HG03064 (cell line): ENCODE measurements at regions not wholly inside any gene's neighbourhood (a gene's known extent, or its start where the extent isn't known, plus 50 kb on each side); places are given as distances from the start of the nearest gene placed in this dataset.
"Not testable (repeated sequence)": the region's sequence is repeated elsewhere in the genome, so short reads cannot be mapped to it uniquely, and the experiment has no call there.

Source experiments
- ATAC-seq: cut with Tn5 transposase; IDR thresholded peaks from one replicate; pipeline ENCODE4 v1.9.1; 2021; ENCODE audit warnings: low read depth; ENCODE audit not compliant: unreplicated experiment

DNA sequence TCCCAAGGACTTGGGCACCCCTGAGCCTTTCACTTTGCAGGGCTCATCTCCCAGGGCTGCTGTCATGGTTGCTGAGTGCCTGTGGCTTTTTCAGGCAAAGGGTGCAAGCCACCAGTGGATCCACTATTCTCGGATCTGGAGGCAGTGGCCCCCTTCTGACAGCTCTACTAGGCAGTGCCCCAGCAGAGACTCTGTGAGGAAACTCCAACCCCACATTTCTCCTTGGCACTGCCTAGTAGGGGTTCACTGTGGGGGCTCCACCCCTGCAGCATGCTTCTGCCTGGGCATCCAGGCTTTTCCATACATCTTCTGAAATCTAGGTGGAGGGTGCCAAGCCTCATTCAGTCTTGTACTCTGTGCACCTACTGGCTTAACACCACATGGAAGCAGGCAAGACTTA is 675.0 kb upstream of the MBL2 start:
- ATAC-seq: no peak

DNA sequence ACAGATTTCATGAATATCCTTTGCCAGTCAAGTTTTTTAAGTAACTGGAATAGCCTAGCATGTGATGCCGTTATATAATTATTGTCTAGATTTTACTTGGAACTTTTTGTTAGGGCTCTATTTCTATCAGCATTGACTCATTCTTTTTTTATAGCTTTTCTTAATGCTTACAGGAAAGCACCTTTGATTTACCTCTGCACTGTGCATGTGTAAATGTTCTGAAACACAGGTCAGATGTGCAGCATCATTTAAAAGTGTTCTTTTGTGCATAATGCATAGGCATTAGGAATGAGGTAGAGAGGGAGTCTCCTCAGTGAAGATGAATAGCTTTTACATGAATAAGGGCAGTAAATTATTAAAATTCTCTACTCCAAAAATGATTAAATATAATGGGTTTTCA is 669.3 kb upstream of the MBL2 start:
- no peak for ATAC-seq

- no peak for ATAC-seq
Measured at GRCh38 chr10:53440601-53441000, 668.0 kb upstream of the MBL2 start.

- not testable (repeated sequence) for ATAC-seq
Measured at GRCh38 chr10:53439075-53439474, 666.5 kb upstream of the MBL2 start.

DNA sequence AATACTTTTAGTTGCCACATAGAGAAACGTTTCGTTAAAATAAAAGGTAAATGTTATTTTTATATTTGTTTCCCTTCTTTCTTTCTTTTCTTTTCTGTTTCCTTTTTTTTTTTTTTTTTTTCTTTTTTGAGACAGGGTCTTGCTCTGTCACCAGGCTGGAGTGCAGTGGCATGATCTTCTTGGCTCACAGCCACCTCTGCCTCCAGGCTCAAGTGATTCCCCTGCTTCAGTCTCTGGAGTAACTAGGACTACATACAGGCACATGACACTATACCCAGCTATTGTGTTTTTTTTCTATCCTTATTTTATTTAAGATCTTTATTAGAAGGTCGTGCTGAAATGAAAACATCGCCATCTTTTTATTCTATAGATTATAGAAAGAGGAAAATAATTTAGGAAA is 661.8 kb upstream of the MBL2 start:
- no peak for ATAC-seq

GRCh38 chr10:53432035-53432434 is 659.5 kb upstream of the MBL2 start:
- no peak for ATAC-seq

- ATAC-seq: no peak
Measured at GRCh38 chr10:53430974-53431373, 658.4 kb upstream of the MBL2 start.

GRCh38 chr10:53430127-53430891 is 657.7 kb upstream of the MBL2 start:
- no peak for ATAC-seq

GRCh38 chr10:53422223-53422888 is 649.8 kb upstream of the MBL2 start:
- no peak for ATAC-seq

DNA sequence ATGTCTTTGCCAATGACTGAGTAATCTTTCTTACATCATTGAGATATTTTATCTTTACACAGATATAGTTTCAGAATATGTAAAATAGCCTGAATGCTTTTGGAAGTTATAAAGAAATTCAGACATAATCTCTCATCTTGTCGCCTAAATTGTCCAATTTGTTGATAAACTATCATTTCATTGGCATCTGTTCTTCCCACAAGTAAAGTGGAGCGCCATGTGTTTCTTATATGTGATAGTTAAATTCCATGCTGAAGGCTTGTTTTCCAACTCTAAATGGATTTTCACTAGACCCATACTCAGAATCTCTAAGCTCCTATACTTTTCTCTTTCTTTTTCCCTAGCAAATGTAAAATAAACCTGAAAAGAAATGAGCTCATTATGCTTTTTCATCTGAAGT is 640.1 kb upstream of the MBL2 start:
- ATAC-seq: no peak

- no peak for ATAC-seq
Measured at GRCh38 chr10:53406532-53406931, 633.9 kb upstream of the MBL2 start.

DNA sequence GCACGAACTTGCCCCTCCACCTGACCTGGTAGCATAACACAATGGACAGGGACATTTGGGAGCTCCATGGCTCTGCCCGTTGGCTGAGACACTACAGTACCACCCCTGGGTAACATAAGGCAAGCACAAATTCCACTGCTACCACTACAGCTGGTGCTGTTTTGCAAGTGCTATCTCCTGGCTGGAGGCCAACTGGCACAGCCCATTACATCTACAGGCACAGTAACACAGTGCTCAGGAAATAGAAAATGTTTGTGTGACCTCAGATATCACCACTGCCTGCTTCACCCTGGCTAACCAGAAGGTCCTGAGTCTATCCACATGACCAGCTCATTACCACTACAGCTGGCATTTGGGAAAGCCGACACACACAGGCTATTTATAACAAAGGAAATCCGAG is 631.1 kb upstream of the MBL2 start:
- ATAC-seq: no peak

DNA sequence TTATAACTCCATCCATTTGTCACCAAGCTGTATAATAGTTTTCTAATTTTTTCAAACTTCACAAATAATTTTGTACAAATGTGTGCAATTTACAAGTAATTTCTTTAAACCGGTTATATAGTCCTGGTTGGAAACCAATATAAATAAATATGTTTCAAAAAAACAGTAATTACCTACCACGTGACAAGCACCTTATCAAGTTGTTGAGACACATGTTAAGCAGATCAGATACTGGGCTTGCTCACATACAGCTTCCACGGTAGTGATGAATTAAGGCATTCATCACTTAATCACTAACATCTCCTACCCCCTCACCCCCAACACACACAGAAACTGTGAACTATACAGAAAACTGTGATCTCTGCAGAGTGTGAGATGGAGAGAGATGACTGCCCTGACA is 630.0 kb upstream of the MBL2 start:
- no peak for ATAC-seq

- ATAC-seq: no peak
Measured at GRCh38 chr10:53401536-53401935, 629.0 kb upstream of the MBL2 start.

- ATAC-seq: no peak
Measured at GRCh38 chr10:53396876-53397275, 624.3 kb upstream of the MBL2 start.

DNA sequence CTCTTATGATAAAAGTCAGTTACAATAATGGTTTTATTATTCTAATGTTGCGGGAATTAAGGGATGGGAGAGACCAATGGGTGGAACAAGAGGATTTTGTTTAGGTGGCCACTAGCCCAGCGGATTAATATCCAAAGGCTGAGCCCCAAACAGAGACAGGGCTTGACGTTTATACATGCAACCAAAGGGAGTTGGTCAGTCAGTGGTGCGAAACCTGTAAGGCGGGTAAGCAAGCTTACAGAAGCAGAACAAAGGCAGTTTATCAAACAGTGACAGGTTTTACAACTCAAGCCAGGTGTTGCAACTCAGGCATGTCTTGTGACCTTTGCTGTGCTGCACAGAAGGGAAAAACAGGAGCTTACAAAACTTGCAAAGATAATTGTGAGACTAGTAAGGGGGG is 622.9 kb upstream of the MBL2 start:
- no peak for ATAC-seq

DNA sequence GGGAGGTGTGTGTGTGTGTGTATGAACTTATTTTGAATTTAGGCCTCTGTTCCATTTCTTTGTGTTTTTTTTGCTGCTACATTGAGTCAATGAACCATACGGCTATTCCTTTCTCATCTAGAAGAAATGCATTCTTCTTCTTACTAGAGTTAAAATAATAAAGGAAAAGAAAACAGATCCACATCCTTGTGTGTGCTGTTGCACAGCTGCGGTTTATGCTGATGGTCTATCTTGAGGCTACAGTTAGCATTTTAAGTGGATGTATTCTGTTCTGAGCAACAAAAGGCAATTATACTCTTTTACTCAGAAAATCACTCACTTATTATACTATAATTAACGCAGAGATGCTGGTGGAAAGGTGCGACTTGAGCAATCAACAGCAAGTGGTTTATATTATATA is 615.0 kb upstream of the MBL2 start:
- ATAC-seq: no peak

GRCh38 chr10:53382543-53382942 is 610.0 kb upstream of the MBL2 start:
- ATAC-seq: no peak

DNA sequence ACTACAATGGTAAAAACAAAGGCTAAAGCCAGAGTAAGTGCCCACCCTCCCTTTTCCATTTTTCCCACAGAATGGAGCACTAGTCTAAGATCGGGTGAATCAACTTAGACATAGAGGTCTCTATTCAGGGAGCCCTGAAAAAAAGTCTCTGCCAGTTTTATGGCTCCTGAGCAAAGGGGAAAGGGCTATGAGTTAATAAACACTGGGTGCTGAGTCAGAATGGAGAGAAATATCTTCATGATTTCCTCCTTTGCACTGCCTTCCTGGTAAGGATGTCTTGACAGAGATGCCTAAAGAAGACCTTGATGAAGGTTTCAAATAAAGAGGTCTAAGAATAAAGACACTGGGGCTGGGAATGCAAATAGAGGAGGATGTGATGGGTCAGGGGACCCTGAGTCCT is 607.4 kb upstream of the MBL2 start:
- ATAC-seq: no peak

DNA sequence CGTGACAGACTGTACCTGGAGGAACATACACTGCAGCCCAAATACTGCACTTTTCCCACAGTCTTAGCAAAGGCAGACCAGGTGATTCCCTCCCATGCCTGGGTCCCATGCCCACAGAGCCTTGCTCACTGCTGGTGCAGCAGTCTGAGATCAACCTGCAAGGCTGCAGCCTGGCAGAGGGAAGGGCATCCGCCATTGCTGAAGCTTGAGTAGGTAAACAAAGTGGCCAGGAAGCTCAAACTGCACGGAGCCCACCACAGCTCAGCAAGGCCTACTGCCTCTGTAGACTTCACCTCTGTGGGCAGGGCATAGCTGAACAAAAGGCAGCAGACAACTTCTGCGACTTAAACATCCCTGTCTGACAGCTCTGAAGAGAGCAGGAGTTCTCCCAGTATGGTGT is 597.8 kb upstream of the MBL2 start:
- no peak for ATAC-seq

DNA sequence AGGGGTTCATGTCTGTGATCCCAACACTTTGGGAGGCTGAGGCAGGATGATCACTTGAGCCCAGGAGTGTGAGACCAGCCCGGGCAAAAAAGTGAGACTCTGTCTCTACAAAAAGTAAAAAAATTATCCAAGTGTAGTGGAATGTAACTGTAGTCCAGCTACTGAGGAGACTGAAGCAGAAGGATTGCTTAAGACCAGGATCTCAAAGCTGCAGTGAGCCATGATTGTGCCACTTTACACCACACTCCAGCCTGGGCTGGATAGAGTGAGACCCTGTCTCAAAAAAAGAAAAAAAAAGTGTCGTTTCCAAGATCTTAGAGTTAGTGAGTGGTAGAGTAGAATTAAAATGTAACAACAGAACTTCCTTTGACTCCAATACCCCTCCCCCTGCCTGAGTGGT is 589.4 kb upstream of the MBL2 start:
- ATAC-seq: no peak

DNA sequence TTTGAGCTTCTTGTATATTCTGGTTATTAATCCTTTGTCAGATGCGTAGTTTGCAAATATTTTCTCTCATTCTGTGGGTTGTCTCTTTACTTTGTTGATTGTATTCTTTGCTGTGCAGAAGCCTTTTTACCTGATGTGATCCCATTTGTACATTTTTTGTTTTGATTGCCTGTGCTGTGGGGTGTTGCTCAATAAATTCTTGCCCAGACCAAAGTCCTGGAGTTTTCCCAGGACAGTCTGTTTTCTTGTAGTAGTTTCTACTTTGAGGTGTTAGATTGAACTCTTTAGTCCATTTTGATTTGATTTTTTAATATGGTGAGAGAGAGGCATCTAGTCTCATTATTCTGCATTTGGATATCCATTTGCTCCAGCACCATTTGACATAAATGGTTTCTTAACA is 588.7 kb upstream of the MBL2 start:
- ATAC-seq: no peak
